ENCODE measurements at regions not wholly inside any gene's neighbourhood (a gene's known extent, or its start where the extent isn't known, plus 50 kb on each side); places are given as distances from the start of the nearest gene placed in this dataset.

- H3K36me3 ChIP-seq = no peaks in the 10 kb centered on the region
- H3K27me3 ChIP-seq = no peaks in the 10 kb centered on the region
- intact Hi-C loops (cut with DNase I) = loop anchor here in 1 of 2 donors (10.0 kb wide), 1 partner anchor 241 kb away; no protein-coding TSS in a partner anchor
- no peak overlapping the region for H3K4me3 ChIP-seq
- TF ChIP-seq POLR2A (IDR thresholded peaks at IDR 0.05) (no peak), CTCF (IDR thresholded peaks at IDR 0.05) (no peak)
- WGBS (ENCODE audit: insufficient coverage, low coverage, low lambda C conversion rate, missing lambda C conversion rate) = 59% methylated on average over 5 of the region's 5 CpGs
- no peaks in the 10 kb centered on the region for H3K9me3 ChIP-seq
- no peaks in the 10 kb centered on the region for H3K4me1 ChIP-seq
- DNase-seq (no peak), ATAC-seq (no peak)
- no peak overlapping the region for H3K27ac ChIP-seq
These were observed 131.2 kb downstream of the SNAPC1 start for GRCh38 chr14:61893371-61893940.

- 24% methylated on average over 5 of the region's 5 CpGs for WGBS (ENCODE audit: insufficient coverage, low coverage, low lambda C conversion rate, missing lambda C conversion rate)
- DNase-seq (peak; percentile 59 to 60 (median 59)), ATAC-seq (peak; percentile 73 to 81 (median 74))
- intact Hi-C loops (cut with DNase I) = loop anchor here in 1 of 2 donors (10.0 kb wide), 1 partner anchor 240 kb away; no protein-coding TSS in a partner anchor
- no peaks in the 10 kb centered on the region for H3K9me3 ChIP-seq
- H3K27ac ChIP-seq = no peak overlapping the region
- H3K4me1 ChIP-seq = no peaks in the 10 kb centered on the region
- peak; percentile 39 to 72 (median 64) for TF ChIP-seq CTCF (IDR thresholded peaks at IDR 0.05)
- no peak for TF ChIP-seq POLR2A (IDR thresholded peaks at IDR 0.05)
- no peaks in the 10 kb centered on the region for H3K27me3 ChIP-seq
- H3K4me3 ChIP-seq = no peak overlapping the region
- no peaks in the 10 kb centered on the region for H3K36me3 ChIP-seq
These were observed 132.3 kb downstream of the SNAPC1 start for GRCh38 chr14:61894452-61895077.

- no peak for DNase-seq
- Histone ChIP-seq H3K4me3 (no peak overlapping the region), H3K9me3 (no peaks in the 10 kb centered on the region), H3K27ac (no peak overlapping the region), H3K4me1 (no peaks in the 10 kb centered on the region), H3K27me3 (no peaks in the 10 kb centered on the region), H3K36me3 (no peaks in the 10 kb centered on the region)
- intact Hi-C loops (cut with DNase I) = loop anchor here in 1 of 2 donors (10.0 kb wide), 1 partner anchor 238 kb away; no protein-coding TSS in a partner anchor
- TF ChIP-seq POLR2A (IDR thresholded peaks at IDR 0.05) (no peak), CTCF (IDR thresholded peaks at IDR 0.05) (no peak)
- 82% methylated on average over 3 of the region's 3 CpGs for WGBS (ENCODE audit: insufficient coverage, low coverage, low lambda C conversion rate, missing lambda C conversion rate)
- ATAC-seq = no peak
These were observed 135.1 kb downstream of the SNAPC1 start for GRCh38 chr14:61897300-61897699.

GRCh38 chr14:61898568-61898967 is 136.3 kb downstream of the SNAPC1 start:
- Histone ChIP-seq H3K36me3 (no peaks in the 10 kb centered on the region), H3K4me3 (no peak overlapping the region), H3K27ac (no peak overlapping the region), H3K27me3 (no peaks in the 10 kb centered on the region), H3K4me1 (no peaks in the 10 kb centered on the region), H3K9me3 (no peaks in the 10 kb centered on the region)
- DNase-seq (no peak), ATAC-seq (no peak)
- WGBS (ENCODE audit: insufficient coverage, low coverage, low lambda C conversion rate, missing lambda C conversion rate) = 34% methylated on average over 3 of the region's 6 CpGs
- intact Hi-C loops (cut with DNase I) = loop anchor here in 1 of 2 donors (10.0 kb wide), 1 partner anchor 236 kb away; no protein-coding TSS in a partner anchor
- TF ChIP-seq POLR2A (IDR thresholded peaks at IDR 0.05) = no peak
- TF ChIP-seq CTCF (IDR thresholded peaks at IDR 0.05) = no peak
